ENCODE measurements at regions not wholly inside any gene's neighbourhood (a gene's known extent, or its start where the extent isn't known, plus 50 kb on each side); places are given as distances from the start of the nearest gene placed in this dataset.

DNA sequence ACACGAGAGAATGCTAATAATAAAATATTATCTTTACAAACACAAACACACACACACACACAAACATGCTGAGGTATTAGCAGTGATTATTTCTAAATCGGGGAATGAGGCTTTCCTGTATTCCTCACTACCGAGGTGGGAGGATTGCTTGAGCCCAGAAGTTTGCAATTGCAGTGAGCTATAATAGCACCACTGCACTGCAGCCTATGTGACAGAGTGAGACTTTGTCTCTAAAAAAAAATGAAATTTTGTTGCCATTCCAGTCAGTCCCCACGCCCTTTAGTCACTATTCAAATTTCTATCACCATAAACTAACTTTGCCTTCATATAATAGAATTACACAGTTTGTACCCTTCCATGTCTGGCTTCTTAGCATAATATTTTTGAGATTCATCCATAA lies 456.5 kb upstream of the CPEB2 start:
- DNase-seq (ENCODE audit: low spot score) = no peak

GRCh38 chr4:14552119-14552518 lies 450.2 kb upstream of the CPEB2 start:
- DNase-seq (ENCODE audit: low spot score) = no peak

DNA sequence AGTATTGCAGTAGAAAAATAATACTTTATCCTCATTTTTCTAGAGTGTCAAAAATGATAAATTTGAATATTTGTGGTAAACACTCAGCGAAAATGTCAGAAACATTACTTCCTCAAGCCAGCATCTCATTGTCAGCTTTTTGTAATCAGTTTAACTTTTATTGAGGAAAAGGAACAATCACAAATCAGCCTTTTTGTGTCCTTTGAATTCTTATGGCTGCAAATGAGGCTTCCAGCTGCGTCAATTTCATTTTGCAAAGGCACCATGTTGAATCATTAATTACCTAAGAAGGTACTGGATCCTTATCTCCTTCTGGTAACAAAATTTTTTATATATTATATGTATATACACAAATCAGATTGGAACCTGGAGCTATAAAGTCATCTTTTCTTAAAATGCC lies 442.6 kb upstream of the CPEB2 start:
- DNase-seq (ENCODE audit: low spot score) = no peak

GRCh38 chr4:14560577-14560976 lies 441.7 kb upstream of the CPEB2 start:
- DNase-seq (ENCODE audit: low spot score) = no peak

DNA sequence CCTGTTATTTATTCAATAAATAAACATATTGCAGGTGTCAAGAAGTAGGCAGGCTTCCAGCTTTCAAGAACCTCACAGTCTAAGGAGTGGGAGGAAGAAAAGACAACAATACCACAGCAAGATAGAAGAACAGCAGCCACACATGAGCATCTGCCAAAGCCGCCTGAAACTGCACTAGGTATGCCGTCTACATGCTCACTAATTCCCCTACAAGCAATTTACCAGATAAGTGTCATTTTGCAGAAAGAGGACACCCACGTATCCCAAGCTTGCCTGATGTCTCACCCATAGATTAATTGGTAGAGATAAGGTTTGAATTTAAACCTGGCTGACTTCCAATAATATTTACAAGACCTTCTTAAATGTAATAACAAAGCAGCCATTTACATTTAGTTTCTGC lies 439.4 kb upstream of the CPEB2 start:
- no peak for DNase-seq (ENCODE audit: low spot score)

- DNase-seq (ENCODE audit: low spot score) = no peak
Observed at GRCh38 chr4:14564281-14564680, 438.0 kb upstream of the CPEB2 start.

- no peak for DNase-seq (ENCODE audit: low spot score)
Observed at GRCh38 chr4:14566518-14566917, 435.8 kb upstream of the CPEB2 start.

DNA sequence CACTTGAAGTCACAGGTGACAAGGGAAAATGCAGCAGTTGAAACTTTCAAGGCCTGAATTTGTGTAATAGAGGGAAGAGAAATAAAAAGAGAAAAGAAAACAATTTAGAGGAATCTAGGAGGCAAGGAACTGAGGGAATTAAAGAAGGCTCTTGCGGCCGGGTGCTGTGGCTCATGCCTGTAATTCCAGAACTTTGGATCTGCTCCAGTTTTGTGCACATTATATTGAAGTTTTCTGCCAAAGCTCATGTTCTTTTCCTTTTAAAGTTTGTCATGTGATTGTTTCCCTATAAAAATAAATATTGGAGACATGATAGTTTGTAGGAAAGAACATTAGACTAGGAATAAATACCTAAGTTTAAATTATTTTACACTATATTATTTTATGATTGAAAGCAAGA lies 433.9 kb upstream of the CPEB2 start:
- no peak for DNase-seq (ENCODE audit: low spot score)

- no peak for DNase-seq (ENCODE audit: low spot score)
Observed at GRCh38 chr4:14575289-14575688, 427.0 kb upstream of the CPEB2 start.

- no peak for DNase-seq (ENCODE audit: low spot score)
Observed at GRCh38 chr4:14575919-14576318, 426.4 kb upstream of the CPEB2 start.

- no peak for DNase-seq (ENCODE audit: low spot score)
Observed at GRCh38 chr4:14580061-14580460, 422.2 kb upstream of the CPEB2 start.

- DNase-seq (ENCODE audit: low spot score) = no peak
Observed at GRCh38 chr4:14581741-14582140, 420.5 kb upstream of the CPEB2 start.

- no peak for DNase-seq (ENCODE audit: low spot score)
Observed at GRCh38 chr4:14582677-14583076, 419.6 kb upstream of the CPEB2 start.

DNA sequence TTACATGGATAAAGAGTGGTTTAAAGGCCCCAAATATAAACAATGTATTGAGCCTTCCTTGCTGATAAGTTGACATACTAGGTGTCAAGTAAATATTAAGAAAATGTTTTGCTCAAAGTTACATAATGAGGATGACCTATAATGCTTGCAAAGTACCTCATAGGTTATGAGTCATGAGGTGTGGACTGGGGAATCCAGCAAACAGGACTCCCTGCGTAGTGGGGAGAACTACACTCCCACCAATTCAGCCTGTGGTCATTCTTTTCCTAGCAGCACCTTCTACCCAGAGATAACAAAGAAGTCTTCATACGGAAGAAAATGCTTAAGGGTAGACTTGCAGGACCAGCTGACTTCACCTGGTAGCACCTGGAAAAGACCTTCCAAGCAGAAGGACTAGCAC lies 418.9 kb upstream of the CPEB2 start:
- no peak for DNase-seq (ENCODE audit: low spot score)

- DNase-seq (ENCODE audit: low spot score) = no peak
Observed at GRCh38 chr4:14583752-14584151, 418.5 kb upstream of the CPEB2 start.

DNA sequence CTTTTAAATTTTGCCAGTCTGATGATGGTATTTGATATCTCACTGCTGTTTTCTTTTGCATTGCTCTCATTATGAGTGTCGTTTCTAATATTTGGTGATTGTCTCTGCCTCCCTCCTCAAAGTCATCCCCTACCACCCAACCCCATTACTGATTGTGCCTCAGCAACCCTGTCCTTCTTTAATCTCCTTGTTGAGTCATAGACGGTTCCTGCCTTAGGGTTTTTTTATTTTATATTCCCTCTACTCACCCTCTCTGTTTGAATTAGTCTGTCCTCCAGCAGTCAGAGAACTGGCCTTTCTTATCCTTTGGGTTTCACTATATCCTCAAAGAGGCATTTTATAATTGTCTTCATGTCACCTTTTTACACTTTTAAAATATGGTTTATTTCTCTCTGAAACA lies 409.3 kb upstream of the CPEB2 start:
- DNase-seq (ENCODE audit: low spot score) = no peak

DNA sequence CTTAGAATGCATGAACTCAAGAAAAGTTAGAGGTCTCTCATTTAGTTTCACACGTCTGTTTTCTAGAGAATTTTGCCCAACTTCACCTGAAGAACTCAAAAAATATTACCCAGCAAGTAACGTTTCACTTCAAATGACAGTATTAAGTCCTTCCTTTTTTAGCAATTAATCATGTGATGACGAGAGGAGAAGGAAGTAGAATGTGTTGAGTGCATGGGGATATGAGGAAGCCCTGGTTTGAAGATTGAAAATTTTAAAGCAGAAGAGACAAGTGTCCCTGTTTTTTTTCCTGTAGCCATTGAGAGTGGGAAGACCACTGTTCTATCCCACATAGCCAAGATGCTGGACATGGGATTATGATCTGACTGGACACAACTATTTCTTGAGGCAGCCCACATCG lies 406.3 kb upstream of the CPEB2 start:
- no peak for DNase-seq (ENCODE audit: low spot score)

DNA sequence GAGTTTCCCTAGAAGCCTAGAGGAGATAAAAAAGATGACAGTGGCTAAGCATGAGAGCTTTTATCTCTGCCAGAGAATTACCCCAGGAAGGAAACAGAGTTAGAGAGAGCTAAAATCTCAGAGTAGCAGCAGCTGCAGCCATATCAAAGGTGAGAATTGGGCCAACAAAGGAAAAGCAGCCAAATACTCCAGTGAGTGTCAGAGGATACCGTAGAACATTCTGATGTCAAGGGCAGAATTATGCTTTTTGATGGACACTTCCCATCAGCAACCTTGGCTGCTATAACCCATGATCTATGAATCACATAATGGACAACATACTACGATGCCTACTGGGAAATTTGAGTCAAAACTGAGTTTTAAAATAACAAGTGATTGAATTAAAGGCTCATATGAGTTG lies 405.8 kb upstream of the CPEB2 start:
- DNase-seq (ENCODE audit: low spot score) = no peak

GRCh38 chr4:14596904-14597303 lies 405.4 kb upstream of the CPEB2 start:
- no peak for DNase-seq (ENCODE audit: low spot score)

DNA sequence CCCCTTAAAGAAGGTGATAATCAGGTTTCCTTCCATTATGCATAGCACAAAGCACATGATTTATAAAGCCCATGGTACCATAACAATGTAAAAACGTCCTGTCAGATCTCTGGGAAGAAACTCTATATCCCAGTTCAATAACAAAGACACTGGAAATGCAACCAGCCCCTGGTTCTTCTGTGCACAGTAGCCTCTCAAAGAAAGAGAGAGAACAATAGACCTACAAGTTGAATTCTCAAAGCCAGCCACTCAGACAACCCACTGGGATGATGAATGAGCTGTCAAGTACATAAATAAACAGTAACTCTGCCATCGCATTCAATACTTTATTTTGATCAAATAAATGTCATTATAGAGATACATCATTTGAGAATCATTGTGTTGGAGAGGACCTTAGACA lies 400.1 kb upstream of the CPEB2 start:
- no peak for DNase-seq (ENCODE audit: low spot score)

DNA sequence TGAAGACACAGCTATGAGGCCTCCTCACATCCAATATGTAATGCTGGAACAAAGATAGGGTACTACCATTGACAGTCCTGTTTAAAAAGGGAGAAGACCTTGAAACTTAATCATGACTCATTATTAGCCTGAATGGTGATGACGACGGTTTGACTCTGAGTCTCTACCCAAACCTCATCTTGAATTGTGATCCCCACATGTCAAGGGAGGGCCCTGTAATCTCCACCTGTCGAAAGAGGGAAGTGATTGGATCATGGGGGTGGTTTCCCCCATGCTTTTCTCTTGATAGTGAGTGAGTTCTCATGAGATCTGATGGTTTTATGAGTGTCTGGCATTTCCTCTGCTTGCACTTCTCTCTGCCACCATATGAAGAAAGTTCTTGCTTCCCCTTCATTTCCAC lies 395.3 kb upstream of the CPEB2 start:
- DNase-seq (ENCODE audit: low spot score) = no peak

- DNase-seq (ENCODE audit: low spot score) = no peak
Observed at GRCh38 chr4:14607578-14607977, 394.7 kb upstream of the CPEB2 start.

DNA sequence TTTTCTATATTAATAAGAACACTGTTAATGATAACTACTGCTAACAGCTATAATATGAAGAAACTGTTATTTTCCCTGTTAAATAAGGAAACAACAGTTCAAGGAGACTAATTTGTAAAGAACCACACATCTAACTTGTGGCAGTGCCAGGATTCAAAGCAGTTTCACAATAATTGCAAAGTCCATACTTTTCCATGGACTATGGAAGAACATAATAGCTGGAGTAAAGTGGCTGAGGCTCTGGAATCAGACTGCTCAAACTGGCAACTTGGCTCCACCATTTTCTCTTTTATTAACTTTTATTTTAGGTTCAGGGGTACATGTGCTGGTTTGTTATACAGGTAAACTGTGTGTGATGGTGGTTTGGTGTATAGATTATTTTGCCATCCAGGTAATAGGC lies 393.7 kb upstream of the CPEB2 start:
- DNase-seq (ENCODE audit: low spot score) = no peak

GRCh38 chr4:14614840-14615239 lies 387.4 kb upstream of the CPEB2 start:
- DNase-seq (ENCODE audit: low spot score) = no peak

GRCh38 chr4:14615671-14616070 lies 386.6 kb upstream of the CPEB2 start:
- DNase-seq (ENCODE audit: low spot score) = no peak
